OCI-LY1 (cell line): ENCODE measurements at regions not wholly inside any gene's neighbourhood (a gene's known extent, or its start where the extent isn't known, plus 50 kb on each side); places are given as distances from the start of the nearest gene placed in this dataset.

Experiments
- H2AFZ ChIP-seq: fragments of 200-600 bp; sonication (generic), shearing (Covaris generic); 2 replicates; pipeline ENCODE4 v1.6.0; 2014; ENCODE audit warnings: antibody characterized with exemption, mild to moderate bottlenecking, low read length
- H3F3A ChIP-seq: fragments of 200-600 bp; sonication (generic), shearing (Covaris generic); 2 replicates; pipeline ENCODE4 v1.6.0; 2014; ENCODE audit warnings: mild to moderate bottlenecking, antibody characterized with exemption, low read length, moderate library complexity; ENCODE audit not compliant: insufficient read depth
- H3K27ac ChIP-seq: fragments of 200-600 bp; sonication (generic); 2 replicates; pipeline ENCODE4 v1.5.1; 2014; ENCODE audit warnings: low read length, mixed run types, mild to moderate bottlenecking, low read depth; ENCODE audit not compliant: poor library complexity, severe bottlenecking
- H3K27me3 ChIP-seq: fragments of 200-600 bp; sonication (generic); 2 replicates; pipeline ENCODE4 v1.6.0; 2014; ENCODE audit warnings: antibody characterized with exemption, mild to moderate bottlenecking, low read length, moderate library complexity; ENCODE audit not compliant: insufficient read depth
- H3K36me3 ChIP-seq: fragments of 200-600 bp; sonication (generic); 2 replicates; pipeline ENCODE4 v1.6.1; 2014; ENCODE audit warnings: mild to moderate bottlenecking, antibody characterized with exemption, low read length, moderate library complexity, mixed read lengths; ENCODE audit not compliant: insufficient read depth
- H3K4me1 ChIP-seq: fragments of 200-600 bp; sonication (generic); 2 replicates; pipeline ENCODE4 v1.5.1; 2014; ENCODE audit warnings: mild to moderate bottlenecking, low read length, moderate library complexity; ENCODE audit not compliant: insufficient read depth, severe bottlenecking
- H3K4me2 ChIP-seq: fragments of 200-600 bp; sonication (generic), shearing (Covaris generic); 2 replicates; pipeline ENCODE4 v1.6.1; 2014; ENCODE audit warnings: low read length
- H3K4me3 ChIP-seq: fragments of 200-600 bp; sonication (generic); 2 replicates; pipeline ENCODE4 v1.5.1; 2014; ENCODE audit warnings: low read length, low read depth, mild to moderate bottlenecking, mixed read lengths; ENCODE audit not compliant: poor library complexity, severe bottlenecking
- H3K79me2 ChIP-seq: fragments of 200-600 bp; shearing (Covaris generic); 2 replicates; pipeline ENCODE4 v1.6.1; 2016; ENCODE audit warnings: mixed run types, low read length, mixed read lengths; ENCODE audit not compliant: insufficient read depth
- H3K9ac ChIP-seq: fragments of 200-600 bp; sonication (generic), shearing (Covaris generic); 2 replicates; pipeline ENCODE4 v1.6.1; 2014; ENCODE audit warnings: mild to moderate bottlenecking, low read length, mixed read lengths
- H3K9me2 ChIP-seq: fragments of 200-600 bp; sonication (generic), shearing (Covaris generic); 2 replicates; pipeline ENCODE4 v1.6.1; 2014; ENCODE audit warnings: low read depth, mild to moderate bottlenecking, low read length, mixed read lengths
- H3K9me3 ChIP-seq: fragments of 200-600 bp; shearing (Covaris generic); 2 replicates; pipeline ENCODE4 v1.6.1; 2014; ENCODE audit warnings: low read length, mixed read lengths
- H4K20me1 ChIP-seq: fragments of 200-600 bp; sonication (generic), shearing (Covaris generic); 2 replicates; pipeline ENCODE4 v1.6.0; 2016; ENCODE audit warnings: mild to moderate bottlenecking, low read length; ENCODE audit not compliant: insufficient read depth
- CTCF ChIP-seq: fragments of 200-600 bp; sonication (generic), shearing (Covaris generic); IDR thresholded peaks from 2 replicates; pipeline ENCODE4 v1.5.1; 2017; ENCODE audit warnings: mild to moderate bottlenecking, antibody characterized with exemption, low read length, moderate library complexity, mixed read lengths
- EZH2 ChIP-seq: fragments of 200-600 bp; sonication (generic), shearing (Covaris generic); IDR thresholded peaks from 2 replicates; pipeline ENCODE4 v1.8.0; 2017; ENCODE audit warnings: borderline replicate concordance, mixed run types, mild to moderate bottlenecking, antibody characterized with exemption, low read length, moderate library complexity, mixed read lengths

DNA sequence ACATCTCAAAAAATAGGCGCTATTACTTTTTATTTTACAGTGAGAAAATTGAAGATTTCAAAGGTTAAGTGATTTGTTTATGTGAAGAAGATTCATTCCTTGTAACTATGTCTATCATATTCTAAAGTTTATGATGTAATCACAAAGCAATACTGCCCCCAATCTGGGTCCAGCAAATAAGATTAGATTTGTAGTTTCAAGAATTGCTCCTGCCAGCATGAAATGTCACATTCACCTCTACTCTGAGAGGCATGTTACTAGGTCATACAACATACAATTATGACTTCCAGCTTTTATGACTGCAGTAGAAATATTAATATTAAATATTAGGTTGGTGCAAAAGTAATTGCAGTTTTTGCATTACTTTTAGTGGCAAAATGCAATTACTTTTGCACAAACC, 976.2 kb downstream of the FSTL5 start:
- Histone ChIP-seq H4K20me1 (no peaks in the 10 kb centered on the region), H3K9ac (no peak overlapping the region), H3K9me2 (no peaks in the 10 kb centered on the region), H3K4me3 (no peak overlapping the region), H3K79me2 (0 out of 2 replicates have a peak, but pooled peaks cover 3% of the 10 kb centered on the region), H3K27ac (no peak overlapping the region), H3K27me3 (no peaks in the 10 kb centered on the region), H3K4me1 (no peaks in the 10 kb centered on the region), H3K9me3 (no peaks in the 10 kb centered on the region), H3K4me2 (no peak overlapping the region), H3F3A (no peaks in the 10 kb centered on the region), H3K36me3 (no peaks in the 10 kb centered on the region), H2AFZ (no peak overlapping the region)
- TF ChIP-seq CTCF (no peak), EZH2 (no peak)

GRCh38 chr4:161186750-161187149, 977.0 kb downstream of the FSTL5 start:
- Histone ChIP-seq H3K4me1 (no peaks in the 10 kb centered on the region), H3F3A (no peaks in the 10 kb centered on the region), H3K9ac (no peak overlapping the region), H2AFZ (no peak overlapping the region), H3K36me3 (no peaks in the 10 kb centered on the region), H3K79me2 (0 out of 2 replicates have a peak, but pooled peaks cover 3% of the 10 kb centered on the region), H3K9me2 (no peaks in the 10 kb centered on the region), H3K4me3 (no peak overlapping the region), H4K20me1 (no peaks in the 10 kb centered on the region), H3K27ac (no peak overlapping the region), H3K4me2 (no peak overlapping the region), H3K9me3 (no peaks in the 10 kb centered on the region), H3K27me3 (no peaks in the 10 kb centered on the region)
- TF ChIP-seq EZH2 (no peak), CTCF (no peak)

GRCh38 chr4:161186012-161186411, 977.8 kb downstream of the FSTL5 start:
- TF ChIP-seq EZH2 (no peak), CTCF (no peak)
- Histone ChIP-seq H3F3A (no peaks in the 10 kb centered on the region), H3K27me3 (no peaks in the 10 kb centered on the region)

More at GRCh38 chr4:161186012-161186411, 977.8 kb downstream of the FSTL5 start:
- H3K9me3 ChIP-seq, result no peaks in the 10 kb centered on the region
- no peaks in the 10 kb centered on the region for H3K36me3 ChIP-seq
- no peaks in the 10 kb centered on the region for H3K4me1 ChIP-seq
- H3K27ac ChIP-seq, result no peak overlapping the region
- H3K9me2 ChIP-seq, result no peaks in the 10 kb centered on the region
- H3K4me3 ChIP-seq, result no peak overlapping the region
- H2AFZ ChIP-seq, result no peak overlapping the region
- H3K79me2 ChIP-seq, result 0 out of 2 replicates have a peak, but pooled peaks cover 3% of the 10 kb centered on the region
- H3K4me2 ChIP-seq, result no peak overlapping the region
- no peaks in the 10 kb centered on the region for H4K20me1 ChIP-seq
- no peak overlapping the region for H3K9ac ChIP-seq
